GM12891 (cell line): ENCODE measurements at regions not wholly inside any gene's neighbourhood (a gene's known extent, or its start where the extent isn't known, plus 50 kb on each side); places are given as distances from the start of the nearest gene placed in this dataset.

ENCODE experiments used
- PAX5 ChIP-seq: IDR thresholded peaks from 2 replicates; pipeline ENCODE4 v1.6.1; 2011; ENCODE audit warnings: low read length, moderate library complexity, mild to moderate bottlenecking; ENCODE audit not compliant: insufficient read depth, severe bottlenecking
- POLR2A ChIP-seq: IDR thresholded peaks from 2 replicates; pipeline ENCODE4 v1.6.1; 2011; ENCODE audit warnings: low read depth, low read length, control low read depth
- POLR2AphosphoS5 ChIP-seq: IDR thresholded peaks from 2 replicates; pipeline ENCODE4 v1.6.1; 2011; ENCODE audit warnings: low read depth, low read length, control low read depth
- POU2F2 ChIP-seq: IDR thresholded peaks from 2 replicates; pipeline ENCODE4 v1.6.1; 2011; ENCODE audit warnings: low read depth, mild to moderate bottlenecking, control low read depth, low read length, moderate library complexity
- TAF1 ChIP-seq: IDR thresholded peaks from 2 replicates; pipeline ENCODE4 v1.6.1; 2011; ENCODE audit warnings: low read depth, low read length, control low read depth

- TF ChIP-seq POLR2A (no peak), POLR2AphosphoS5 (no peak), TAF1 (no peak), PAX5 (no peak), POU2F2 (no peak)
These were observed 510.3 kb upstream of the SETBP1 start for GRCh38 chr18:44170208-44170880.
